ENCODE measurements at regions not wholly inside any gene's neighbourhood (a gene's known extent, or its start where the extent isn't known, plus 50 kb on each side); places are given as distances from the start of the nearest gene placed in this dataset.

- Histone ChIP-seq H3K4me3 (ENCODE audit: insufficient read depth, low read depth, low read length) (no peak overlapping the region), H3K4me2 (ENCODE audit: low read depth, low read length) (no peak overlapping the region), H2BK5ac (ENCODE audit: low read depth, low read length, poor library complexity, severe bottlenecking) (no peak overlapping the region), H3K18ac (ENCODE audit: low read depth, low read length) (no peak overlapping the region), H4K5ac (ENCODE audit: low read depth, low read length) (no peak overlapping the region), H4K8ac (ENCODE audit: low read depth in 2 of 2, low read length in 2 of 2) (no peak overlapping the region), H3K9ac (ENCODE audit: low read depth, low read length) (no peak overlapping the region), H2BK120ac (ENCODE audit: low read depth, low read length) (no peak overlapping the region), H3K27me3 (ENCODE audit: control insufficient read depth, insufficient read depth, low read length) (no peaks in the 10 kb centered on the region; the same call in 1 of the 2 replicates), H3K9me3 (ENCODE audit: control insufficient read depth, insufficient read depth, low read length) (no peaks in the 10 kb centered on the region), H4K91ac (ENCODE audit: insufficient read depth, low read depth, low read length) (no peak overlapping the region), H3K23ac (ENCODE audit: low read depth, low read length) (no peak overlapping the region), H3K79me1 (ENCODE audit: low read depth in 1 of 2, low read length in 2 of 2) (no peaks in the 10 kb centered on the region), H3K27ac (ENCODE audit: insufficient read depth, low read length) (no peak overlapping the region), H2BK15ac (ENCODE audit: low read depth, low read length) (no peak overlapping the region), H2AK9ac (replicated peaks; ENCODE audit: low read depth, low read length, poor library complexity) (no peak overlapping the region), H2BK20ac (ENCODE audit: low read depth, low read length) (no peak overlapping the region), H3K4me1 (ENCODE audit: control insufficient read depth, insufficient read depth, low read length) (no peaks in the 10 kb centered on the region), H3K56ac (ENCODE audit: extremely low read depth, insufficient read depth, low read length) (no peak overlapping the region), H3K14ac (replicated peaks; ENCODE audit: low read depth, low read length) (no peak overlapping the region), H2AK5ac (ENCODE audit: low read depth, low read length) (no peak overlapping the region), H3K4ac (ENCODE audit: low read depth, low read length) (no peak overlapping the region), H3K9me1 (ENCODE audit: insufficient read depth, low read length) (no peaks in the 10 kb centered on the region), H4K20me1 (ENCODE audit: insufficient read depth, low read length) (no peaks in the 10 kb centered on the region), H3K36me3 (ENCODE audit: control insufficient read depth, insufficient read depth, low read length) (no peaks in the 10 kb centered on the region), H2AFZ (replicated peaks; ENCODE audit: low read length, poor library complexity) (no peak overlapping the region)
- ChIA-PET CTCF (no interaction called here), POLR2A (ENCODE audit: unreplicated experiment) (no interaction called here)
- dilution Hi-C loops (cut with HindIII; ENCODE audit: low sequenced_read_pairs, unreplicated experiment) (no loop called here), in situ Hi-C loops (cut with MboI; ENCODE audit: low sequenced_read_pairs) (loop anchor here (10.0 to 25.0 kb wide), 2 partner anchors 1352 to 1499 kb away; partner anchors contain the start of gene GABRA5), intact Hi-C loops (cut with micrococcal nuclease) (no loop called here)
- TF ChIP-seq MAZ (IDR thresholded peaks at IDR 0.05; ENCODE audit: borderline replicate concordance, low read depth, low read length) (no peak), ELK1 (IDR thresholded peaks at IDR 0.05; ENCODE audit: borderline replicate concordance, low read depth, low read length) (no peak), MAFK (IDR thresholded peaks at IDR 0.05; ENCODE audit: low read depth, low read length) (no peak), CEBPB (IDR thresholded peaks at IDR 0.05; ENCODE audit: low read depth, low read length) (no peak), MXI1 (IDR thresholded peaks at IDR 0.05; ENCODE audit: borderline replicate concordance, low read depth, low read length) (no peak), RAD21 (IDR thresholded peaks at IDR 0.05; ENCODE audit: low read length) (no peak), FOS (IDR thresholded peaks at IDR 0.05; ENCODE audit: low read depth, low read length) (no peak), USF2 (IDR thresholded peaks at IDR 0.05; ENCODE audit: low read depth, low read length) (no peak), CHD1 (IDR thresholded peaks at IDR 0.05; ENCODE audit: low read depth, low read length) (no peak), RFX5 (IDR thresholded peaks at IDR 0.05; ENCODE audit: low read depth, low read length) (no peak), SMC3 (IDR thresholded peaks at IDR 0.05; ENCODE audit: low read depth, low read length) (no peak), BHLHE40 (IDR thresholded peaks at IDR 0.05; ENCODE audit: low read depth, low read length) (no peak)
- no TSS peak for BruUV-seq (replicated peaks)
- DNase-seq (no peak), ATAC-seq (ENCODE audit: low read depth) (no peak)
- no CpG with 5 or more reads among the region's 3 CpGs for WGBS, 2 experiments (ENCODE audit: extremely low coverage in 2 of 2, insufficient read length in 1 of 2)
Measured at GRCh38 chr15:25512957-25513356, 74.1 kb upstream of the UBE3A start.

Measured in IMR-90 (cell line).